ENCODE measurements at regions not wholly inside any gene's neighbourhood (a gene's known extent, or its start where the extent isn't known, plus 50 kb on each side); places are given as distances from the start of the nearest gene placed in this dataset.

DNA sequence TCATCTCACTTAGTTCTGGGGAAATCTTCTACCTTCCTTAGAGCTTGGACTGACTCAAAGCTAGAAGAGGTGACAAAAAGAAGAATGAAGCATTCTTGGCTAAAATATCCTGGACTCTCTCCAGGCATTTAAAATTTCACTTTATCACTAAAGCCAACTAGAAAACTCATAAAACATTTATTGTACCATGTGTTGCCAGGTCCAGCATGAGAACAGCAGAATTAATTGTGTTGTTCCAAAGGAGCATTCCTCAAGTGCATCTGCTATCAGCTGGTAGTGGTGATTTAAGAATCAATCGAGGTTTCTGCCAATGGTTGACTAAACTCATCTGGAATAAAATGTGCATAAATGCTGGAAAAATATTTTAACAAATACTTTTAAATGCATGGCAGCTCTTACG, 147.3 kb upstream of the SSTR4 start:
- H3K4me1 ChIP-seq (ENCODE audit: control insufficient read depth, extremely low read depth, insufficient read depth, low read length): no peaks in the 10 kb centered on the region
- DNase-seq (ENCODE audit: low read depth, low spot score) (no peak), FAIRE-seq (no peak)
- ChIA-PET CTCF (no interaction called here), POLR2A (no interaction called here)
- TF ChIP-seq FOS (IDR thresholded peaks at IDR 0.05; ENCODE audit: borderline replicate concordance, insufficient read depth, low read length) (no peak), MAX (IDR thresholded peaks at IDR 0.05; ENCODE audit: insufficient read depth, insufficient read length) (no peak), CTCF (IDR thresholded peaks at IDR 0.05; ENCODE audit: extremely low read depth in 1 of 2, insufficient read depth in 1 of 2, low read depth in 1 of 2, low read length in 2 of 2) (no peak), MYC (IDR thresholded peaks at IDR 0.05; ENCODE audit: low read depth, low read length) (no peak), POLR2AphosphoS5 (IDR thresholded peaks at IDR 0.05; ENCODE audit: insufficient read depth, low read depth, low read length) (no peak)
- H3K9ac ChIP-seq (replicated peaks; ENCODE audit: extremely low read depth, insufficient read depth, low read length): no peak overlapping the region
- dilution Hi-C loops (cut with MboI; ENCODE audit: extremely low pct_ligation_motif_present, low sequenced_read_pairs): no loop called here
- H3K4me3 ChIP-seq (replicated peaks in 1 of 3; ENCODE audit: insufficient read depth in 1 of 3, low read depth in 1 of 3, low read length in 3 of 3): no peak overlapping the region
- H3K27me3 ChIP-seq (ENCODE audit: control insufficient read depth in 2 of 2, insufficient read depth in 2 of 2, low read length in 2 of 2): peaks cover 0 to 4% of the 10 kb centered on the region in 2 experiments
- no TSS peak for BruUV-seq (replicated peaks)
- H3K4me2 ChIP-seq (ENCODE audit: insufficient read depth, low read length): no peak overlapping the region
- H2AFZ ChIP-seq (ENCODE audit: low read depth, low read length): no peak overlapping the region
- no peak overlapping the region for H3K27ac ChIP-seq (ENCODE audit: insufficient read depth, low read depth, low read length)
- intact Hi-C loops (cut with micrococcal nuclease): no loop called here
- H3K79me2 ChIP-seq (ENCODE audit: control insufficient read depth, insufficient read depth, low read length): no peaks in the 10 kb centered on the region
- H3K36me3 ChIP-seq (ENCODE audit: control insufficient read depth in 2 of 2, extremely low read depth in 1 of 2, insufficient read depth in 2 of 2, low read length in 2 of 2): no peaks in the 10 kb centered on the region
- H4K20me1 ChIP-seq (replicated peaks; ENCODE audit: control insufficient read depth, extremely low read depth, insufficient read depth, low read length): no peaks in the 10 kb centered on the region
- no peaks in the 10 kb centered on the region for H3K9me3 ChIP-seq (replicated peaks; ENCODE audit: control insufficient read depth, insufficient read depth, low read length)
- no peaks in the 10 kb centered on the region for H3K9me1 ChIP-seq (replicated peaks; ENCODE audit: control insufficient read depth, extremely low read depth, insufficient read depth, low read length)

Data from endothelial cell of umbilical vein (primary cell).